HG02885 (cell line): ENCODE measurements at regions not wholly inside any gene's neighbourhood (a gene's known extent, or its start where the extent isn't known, plus 50 kb on each side); places are given as distances from the start of the nearest gene placed in this dataset.
"Not testable (repeated sequence)": the region's sequence is repeated elsewhere in the genome, so short reads cannot be mapped to it uniquely, and the experiment has no call there.

ENCODE experiments used
- ATAC-seq: cut with Tn5 transposase; IDR thresholded peaks from one replicate; pipeline ENCODE4 v1.9.1; 2021; ENCODE audit warnings: mild to moderate bottlenecking; ENCODE audit not compliant: unreplicated experiment, poor library complexity

DNA sequence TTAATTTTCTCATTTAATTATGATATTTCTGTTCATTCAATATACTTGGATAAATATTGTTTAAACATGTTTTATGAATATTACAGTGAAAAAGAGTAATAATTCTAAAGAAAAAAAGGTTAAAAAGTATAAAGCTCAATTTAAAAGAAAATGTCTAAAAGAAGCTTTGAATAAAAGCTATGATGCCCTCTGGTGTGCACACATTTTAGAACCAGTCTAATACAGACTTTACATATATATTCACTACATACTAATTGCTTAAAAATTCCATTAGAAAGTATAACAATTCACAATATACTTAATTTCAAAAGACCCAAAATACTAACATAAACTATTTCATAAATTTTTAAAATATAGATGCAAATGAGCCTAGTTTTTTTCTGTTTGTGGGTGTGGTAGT, 909.1 kb upstream of the ROBO1 start:
- ATAC-seq = no peak

DNA sequence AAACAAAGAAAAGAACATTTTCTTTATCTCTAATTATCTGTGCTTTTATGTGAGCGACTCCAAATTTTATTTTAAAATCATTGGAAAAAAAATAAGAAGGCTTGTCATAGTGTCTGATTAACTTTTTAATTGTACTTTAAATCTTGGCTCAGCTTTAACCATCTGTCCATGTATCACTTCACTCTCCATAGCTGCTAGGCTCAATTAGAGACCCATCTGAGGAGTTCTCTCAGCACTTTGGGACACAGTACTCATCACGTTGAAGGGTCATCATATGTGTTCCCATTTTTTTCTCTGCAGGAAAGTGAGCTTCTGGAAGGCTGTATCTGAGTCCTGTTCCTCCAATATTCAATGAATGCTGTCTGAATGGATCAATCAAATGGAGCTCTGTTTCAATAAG, 908.5 kb upstream of the ROBO1 start:
- ATAC-seq = no peak

DNA sequence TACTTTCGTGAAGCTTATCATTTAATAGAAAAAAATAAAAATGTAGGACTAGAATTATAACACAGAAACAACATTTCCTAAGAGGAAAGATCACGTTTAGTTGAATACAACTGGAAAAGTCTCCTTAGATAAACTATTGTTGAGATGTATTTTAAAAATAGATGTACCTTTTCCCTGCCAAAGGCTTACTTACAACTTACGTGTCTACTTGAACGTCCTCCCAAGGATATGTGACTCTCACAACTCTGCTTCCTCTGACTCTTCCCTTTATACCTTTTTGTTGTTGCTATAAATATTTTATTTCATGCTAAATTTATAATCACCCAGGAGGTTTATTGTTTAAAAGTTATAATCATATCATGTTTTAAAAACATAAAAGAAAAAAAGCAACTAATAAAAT, 908.0 kb upstream of the ROBO1 start:
- ATAC-seq = no peak

DNA sequence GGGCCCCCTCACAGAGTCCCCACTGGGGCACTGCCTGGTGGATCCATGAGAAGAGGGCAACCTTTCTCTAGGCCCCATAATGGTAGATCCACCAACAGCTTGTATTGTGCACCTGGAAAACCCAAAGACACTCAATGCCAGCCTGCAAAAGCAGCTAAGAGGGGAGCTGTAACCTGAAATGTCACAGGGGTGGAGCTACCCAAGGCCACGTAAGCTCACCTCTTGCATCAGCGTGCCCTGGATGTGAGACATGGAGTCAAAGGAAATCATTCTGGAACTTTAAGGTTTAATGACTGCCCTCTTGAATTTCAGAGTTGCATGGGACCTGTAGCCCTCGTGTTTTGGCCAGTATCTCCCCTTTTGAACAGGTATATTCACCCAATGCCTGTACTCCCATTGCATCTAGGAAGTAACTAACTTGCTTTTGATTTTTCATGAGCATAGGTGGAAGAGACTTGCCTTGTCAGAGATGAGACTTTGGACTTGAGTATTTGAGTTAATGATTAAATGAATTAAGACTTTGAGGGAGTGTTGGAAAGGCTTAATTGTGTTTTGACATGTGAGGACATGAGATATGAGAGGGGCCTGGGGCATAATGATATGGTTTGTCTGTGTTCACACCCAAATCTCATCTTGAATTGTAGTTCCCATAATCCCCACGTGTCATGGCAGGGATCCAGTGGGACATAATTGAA, 900.9 kb upstream of the ROBO1 start:
- ATAC-seq = no peak

DNA sequence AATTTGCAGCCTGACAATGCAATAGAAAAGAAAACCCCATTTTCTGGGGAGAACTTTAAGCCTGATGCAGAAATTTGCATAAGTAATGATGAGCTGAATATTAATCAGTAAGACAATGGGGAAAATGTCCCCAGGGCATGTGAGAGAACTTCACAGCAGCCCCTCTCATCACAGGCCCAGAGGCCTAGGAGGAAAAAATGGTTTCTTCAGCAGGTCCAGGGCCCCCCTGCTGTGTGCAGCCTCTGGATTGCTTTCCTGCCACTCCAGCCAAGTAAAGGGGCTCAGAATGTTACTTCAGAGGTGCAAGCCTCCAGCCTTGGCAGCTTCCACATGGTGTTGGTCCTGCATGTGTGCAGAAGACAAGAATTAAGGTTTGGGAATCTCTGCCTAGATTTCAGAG, 900.3 kb upstream of the ROBO1 start:
- no peak for ATAC-seq

DNA sequence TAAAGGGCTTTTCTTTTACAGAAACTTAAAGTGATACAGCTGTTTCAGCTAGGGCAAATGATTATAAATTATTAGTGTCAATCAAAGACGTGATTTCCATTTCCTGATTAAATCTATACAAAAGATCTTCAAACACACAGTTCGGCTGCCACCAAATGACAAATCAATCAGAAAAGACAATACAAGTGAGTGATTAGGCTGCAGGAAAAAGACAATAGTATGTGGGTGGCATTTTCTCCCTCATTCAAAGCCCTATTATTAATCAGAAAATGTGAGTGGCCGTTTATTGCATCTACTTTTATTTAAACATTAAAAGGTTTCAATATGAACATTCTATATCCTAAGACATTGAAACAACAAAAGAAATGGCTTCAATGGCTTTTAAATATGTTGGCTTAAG, 895.6 kb upstream of the ROBO1 start:
- no peak for ATAC-seq

DNA sequence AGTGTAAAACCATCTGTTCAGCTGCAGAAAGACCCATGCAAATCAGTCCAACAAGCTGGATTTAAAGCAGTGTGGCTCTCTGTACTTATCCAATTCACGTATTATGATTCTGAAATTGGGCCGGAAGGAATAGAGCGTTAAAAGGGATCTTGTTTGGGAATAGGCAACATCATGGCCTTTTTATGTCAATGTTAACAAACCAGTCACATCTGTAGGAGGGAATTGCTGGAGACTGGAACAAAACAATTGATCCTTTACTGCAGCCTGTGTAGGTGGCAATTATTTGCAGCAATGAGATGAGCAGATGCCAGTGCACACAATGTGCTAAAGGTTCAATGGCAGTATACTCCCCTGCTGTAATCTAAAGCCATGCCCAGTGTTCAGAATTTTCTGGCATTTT, 887.4 kb upstream of the ROBO1 start:
- ATAC-seq = no peak

DNA sequence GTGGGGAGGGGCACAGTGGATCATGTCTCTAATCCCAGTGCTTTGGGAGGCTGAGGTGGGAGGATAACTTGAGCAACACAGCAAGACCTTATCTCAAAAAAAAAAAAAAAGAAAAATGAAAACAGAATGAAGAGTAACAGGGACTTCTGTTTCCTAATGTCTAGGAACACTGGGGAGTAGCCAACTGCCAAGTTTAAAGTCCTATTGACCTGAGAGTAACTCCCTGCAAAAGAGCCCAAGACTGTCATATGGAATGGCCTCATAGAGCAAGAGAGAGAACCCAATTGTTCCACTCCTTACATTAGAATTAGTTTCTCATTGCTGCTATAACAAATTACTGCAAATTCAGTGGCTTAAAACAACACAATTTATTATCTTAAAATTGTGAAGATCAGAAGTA, 881.4 kb upstream of the ROBO1 start:
- ATAC-seq = no peak

DNA sequence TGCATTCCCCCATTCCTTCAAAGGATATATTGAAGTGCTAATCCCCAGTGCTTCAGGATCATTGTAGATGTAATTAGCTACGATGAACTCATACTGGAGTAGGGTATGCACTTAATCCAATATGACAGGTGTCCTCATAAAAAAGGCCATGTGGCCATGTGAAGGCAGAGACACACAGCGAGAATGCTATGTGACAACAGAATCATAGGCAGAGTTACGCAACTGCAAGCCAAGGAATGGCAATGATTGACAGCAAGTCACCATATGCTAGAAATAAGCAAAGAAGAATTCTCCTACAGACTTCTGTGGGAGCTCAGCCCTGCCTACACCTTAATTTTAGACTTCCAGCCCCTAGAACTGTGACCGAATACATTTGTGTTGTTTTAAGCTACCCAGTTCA, 875.6 kb upstream of the ROBO1 start:
- ATAC-seq = no peak

DNA sequence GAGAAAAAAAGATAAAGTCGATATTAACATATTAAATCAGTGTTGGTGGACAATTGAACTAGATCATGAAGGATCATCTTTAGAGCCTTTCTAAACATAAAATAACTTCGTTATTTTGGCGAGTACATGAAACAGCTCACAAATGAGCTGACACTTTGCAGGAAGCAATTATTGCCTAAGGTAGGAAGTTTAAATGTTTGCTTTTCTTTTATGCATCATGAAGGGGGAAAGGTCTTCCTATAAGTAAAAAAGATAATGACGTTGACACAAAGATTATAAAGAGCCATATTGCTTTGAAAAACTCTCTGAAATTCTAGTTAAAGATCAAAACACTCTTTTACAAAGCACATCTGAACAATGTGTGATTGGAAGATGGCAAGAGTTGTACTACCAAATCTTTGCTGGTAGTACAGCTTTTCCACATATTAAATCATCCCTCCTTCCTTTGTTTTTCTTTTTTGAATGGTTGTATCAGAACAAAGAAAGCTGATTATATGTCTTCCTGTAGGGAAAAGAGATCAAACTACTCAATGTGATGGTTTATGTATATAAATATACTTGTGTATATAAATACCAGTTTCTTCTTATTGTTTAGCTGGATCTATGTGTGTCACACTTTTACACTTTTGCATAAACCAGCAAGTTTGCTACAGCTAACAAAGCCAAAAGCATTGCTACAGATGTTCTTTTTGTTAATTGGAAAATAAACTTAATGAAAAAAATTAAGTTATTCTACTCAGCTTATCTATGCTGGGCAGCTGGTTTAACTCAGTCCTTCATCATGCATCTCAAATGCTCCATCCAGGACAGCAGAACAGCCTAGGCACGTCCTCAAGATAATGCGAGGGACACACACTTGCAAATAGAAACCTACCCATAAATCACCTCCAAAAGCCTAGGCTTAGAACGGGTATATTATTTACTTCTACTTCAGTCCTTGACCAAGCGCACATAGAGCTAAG, 850.8 kb upstream of the ROBO1 start:
- ATAC-seq = no peak

DNA sequence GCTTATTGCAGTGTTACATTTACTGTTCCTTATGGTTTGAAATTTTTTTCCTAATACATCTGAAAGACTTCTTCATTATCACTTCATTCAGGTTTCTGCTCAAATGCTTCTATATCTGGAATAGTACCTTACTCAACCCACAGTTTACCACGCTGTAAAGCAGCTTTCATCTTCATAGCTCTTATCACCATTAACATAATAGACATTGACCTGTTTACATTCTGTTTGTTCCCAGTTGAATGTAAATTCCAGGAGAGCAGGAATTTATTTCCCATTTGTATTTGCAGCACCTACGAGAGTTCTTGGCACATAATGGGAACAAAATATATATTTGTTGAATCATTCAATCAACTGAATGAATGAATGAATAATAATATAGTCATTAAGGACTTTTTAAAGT, 844.6 kb upstream of the ROBO1 start:
- ATAC-seq = no peak

DNA sequence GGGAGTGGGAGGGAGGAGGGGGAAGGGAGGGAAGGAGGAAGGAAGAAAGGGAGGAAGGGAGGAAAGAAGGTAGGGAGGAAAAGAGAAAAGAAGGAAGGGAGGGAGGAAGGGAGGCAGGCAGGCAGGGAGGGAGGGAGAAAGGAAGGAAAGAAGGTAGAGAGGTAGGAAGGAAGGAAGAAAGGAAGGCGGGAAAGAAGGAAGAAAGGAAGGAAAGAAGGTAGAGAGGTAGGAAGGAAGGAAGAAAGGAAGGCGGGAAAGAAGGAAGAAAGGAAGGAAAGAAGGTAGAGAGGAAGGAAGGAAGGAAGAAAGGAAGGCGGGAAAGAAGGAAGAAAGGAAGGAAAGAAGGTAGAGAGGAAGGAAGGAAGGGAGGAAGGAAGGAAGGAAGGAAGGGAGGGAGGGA, 840.3 kb upstream of the ROBO1 start:
- ATAC-seq = not testable (repeated sequence)

DNA sequence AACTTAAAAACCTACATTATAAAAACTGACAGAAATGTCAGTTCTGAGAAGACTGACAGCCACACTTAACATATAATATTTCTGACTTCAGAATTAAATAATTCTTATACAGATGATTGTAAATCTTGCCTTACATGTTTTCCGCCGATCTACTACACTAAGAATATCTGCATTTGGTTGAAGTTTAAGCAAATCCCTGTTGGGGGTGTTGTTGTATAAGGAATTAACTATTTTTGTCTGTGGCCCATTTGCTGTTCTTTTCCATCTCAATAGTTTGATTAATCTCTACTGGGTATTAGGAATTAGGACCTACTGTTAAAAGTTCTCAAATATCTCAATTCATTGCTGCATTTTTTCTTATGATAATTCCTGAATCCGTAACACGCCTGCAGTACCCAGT, 838.3 kb upstream of the ROBO1 start:
- ATAC-seq = no peak

DNA sequence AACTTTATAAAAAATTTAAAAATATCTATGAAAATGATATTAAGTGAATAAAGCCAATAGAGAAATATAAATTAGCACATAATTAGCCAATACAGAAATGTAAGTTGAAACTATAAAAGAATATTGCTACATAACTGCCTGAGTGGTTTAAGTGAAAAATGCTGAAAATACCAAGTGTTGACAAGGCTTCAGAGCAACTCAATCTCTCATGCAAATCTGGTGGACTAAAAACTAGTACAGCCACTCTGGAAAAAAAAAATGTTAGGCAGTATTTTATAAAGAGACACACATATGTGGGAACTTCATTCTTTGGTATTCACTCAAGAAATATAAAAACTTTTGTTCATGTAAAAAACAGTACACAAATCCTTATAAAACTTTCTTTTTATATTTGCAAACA, 833.7 kb upstream of the ROBO1 start:
- no peak for ATAC-seq

DNA sequence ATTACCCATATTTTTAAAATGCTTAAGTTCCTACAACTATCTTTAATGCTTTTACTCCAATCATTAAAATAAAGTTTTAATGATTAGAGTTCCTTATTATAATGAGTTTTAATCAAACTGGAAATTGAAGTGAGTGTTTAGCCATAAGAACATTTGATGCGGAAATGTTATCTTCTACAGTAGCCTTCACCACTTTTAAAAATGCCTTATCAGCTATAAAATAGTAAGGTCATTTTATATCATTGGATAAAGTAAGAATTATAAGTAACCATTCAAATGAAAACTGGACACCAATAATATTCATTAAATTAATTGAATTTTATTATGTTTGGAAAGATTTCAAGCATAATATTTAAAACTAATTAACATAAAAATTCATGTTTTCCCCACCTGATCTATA, 825.0 kb upstream of the ROBO1 start:
- no peak for ATAC-seq

DNA sequence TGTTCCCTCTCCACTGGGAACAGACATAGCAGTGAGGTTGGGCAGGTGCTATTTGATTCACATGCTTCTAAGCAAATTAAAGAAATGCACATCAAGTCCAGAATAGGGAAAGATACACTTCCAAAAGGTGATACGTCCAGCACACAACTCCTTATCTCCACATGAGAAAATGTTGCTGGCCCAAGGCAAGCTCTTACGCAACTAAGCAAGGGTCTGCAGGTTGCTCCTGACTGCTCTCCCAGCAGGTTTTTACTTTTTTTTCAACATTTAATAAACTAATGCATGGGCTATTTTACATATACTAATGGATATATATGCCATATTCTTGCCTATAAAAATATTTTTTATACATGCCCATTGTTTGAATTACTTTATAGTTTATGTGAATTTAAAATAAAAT, 818.5 kb upstream of the ROBO1 start:
- ATAC-seq = no peak

DNA sequence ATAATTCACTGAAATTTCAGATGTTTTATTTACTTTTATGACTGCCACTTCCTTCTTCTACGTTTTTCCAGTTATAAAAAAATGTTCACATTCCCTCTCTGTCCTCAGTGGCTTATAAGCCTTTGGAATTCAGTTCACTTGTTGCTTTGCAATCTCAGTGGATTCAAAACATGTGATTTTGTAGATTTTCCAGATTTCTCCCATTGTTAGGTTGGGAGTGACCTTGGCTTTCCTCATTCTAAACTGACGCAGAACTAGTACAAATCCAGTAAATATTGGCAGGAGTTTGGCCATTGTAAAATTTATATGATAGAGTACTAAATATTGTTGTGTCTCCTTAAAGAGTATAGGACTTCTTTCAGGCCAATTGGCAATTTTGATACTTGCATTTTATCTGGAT, 812.3 kb upstream of the ROBO1 start:
- no peak for ATAC-seq

DNA sequence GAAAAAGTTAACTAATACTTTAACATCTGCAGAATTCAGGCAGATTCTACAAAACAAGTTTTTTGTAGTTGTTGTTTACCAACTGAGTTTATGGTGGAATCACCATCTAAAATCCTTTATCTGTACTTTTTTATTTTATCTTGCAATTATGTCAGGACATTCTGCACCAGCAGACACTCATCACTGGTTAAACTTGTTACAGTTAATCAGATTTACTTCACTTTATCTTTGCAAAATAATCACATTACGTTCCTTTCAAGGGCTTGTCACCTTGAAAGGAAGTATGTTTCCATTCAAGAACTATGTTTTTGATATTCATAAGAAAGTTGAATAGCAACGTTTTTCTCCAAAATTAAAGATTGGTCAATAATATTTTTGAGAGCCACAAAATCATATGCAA, 796.6 kb upstream of the ROBO1 start:
- no peak for ATAC-seq

DNA sequence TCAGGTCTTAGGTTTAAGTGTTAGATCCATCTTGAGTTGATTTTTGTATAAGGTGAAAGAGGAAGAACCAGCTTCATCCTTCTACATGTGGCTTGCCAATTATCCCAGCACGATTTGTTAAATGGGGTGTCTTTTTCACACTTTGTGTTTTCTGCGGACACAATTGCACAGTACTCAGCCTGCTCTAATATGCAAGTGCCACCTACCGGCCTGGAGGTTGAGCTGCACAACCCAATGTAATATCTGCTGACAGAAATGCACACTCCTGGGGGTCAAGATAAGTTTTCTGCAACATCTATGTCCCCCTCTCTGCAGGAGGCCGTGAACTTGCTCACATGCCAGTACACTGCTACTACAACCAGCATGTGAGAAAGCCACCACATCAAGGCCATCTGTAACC, 791.9 kb upstream of the ROBO1 start:
- ATAC-seq = no peak

DNA sequence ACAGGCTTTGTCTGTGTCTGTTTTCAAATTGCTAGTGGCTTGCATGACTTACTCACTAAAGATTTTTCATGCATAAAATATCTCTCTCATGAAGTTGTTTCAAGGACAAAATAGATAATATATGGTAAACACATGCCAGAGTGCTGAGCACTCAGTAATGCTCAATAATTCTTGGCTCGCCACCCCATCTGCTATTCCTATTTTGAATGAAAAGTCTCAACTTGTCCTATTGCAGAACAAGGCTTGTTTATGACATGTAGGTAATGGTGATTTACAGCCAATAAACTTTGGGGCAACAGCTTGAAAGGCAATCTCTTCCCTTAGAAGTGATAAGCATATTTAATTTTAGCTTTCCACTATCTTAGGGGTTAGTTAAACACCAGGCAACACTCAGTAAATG, 789.0 kb upstream of the ROBO1 start:
- no peak for ATAC-seq

DNA sequence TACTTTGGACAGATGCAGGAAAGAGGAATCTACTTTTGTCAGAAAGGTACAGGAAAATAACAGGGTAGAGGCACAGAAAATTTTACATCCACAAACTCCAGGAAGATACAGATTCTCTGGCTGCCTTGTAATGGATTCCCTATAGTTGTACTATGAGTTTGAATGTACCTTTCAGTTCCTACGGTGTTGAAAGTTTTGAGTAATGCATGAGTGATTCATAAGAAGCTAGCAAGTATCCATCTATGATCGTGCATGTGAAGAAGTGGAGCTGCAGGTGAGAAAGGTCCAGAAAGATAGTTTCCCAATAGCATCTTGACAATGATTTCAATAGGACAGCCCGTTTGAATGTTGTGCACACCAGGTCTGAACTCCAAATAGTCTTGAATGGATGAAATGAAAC, 786.5 kb upstream of the ROBO1 start:
- ATAC-seq = no peak

DNA sequence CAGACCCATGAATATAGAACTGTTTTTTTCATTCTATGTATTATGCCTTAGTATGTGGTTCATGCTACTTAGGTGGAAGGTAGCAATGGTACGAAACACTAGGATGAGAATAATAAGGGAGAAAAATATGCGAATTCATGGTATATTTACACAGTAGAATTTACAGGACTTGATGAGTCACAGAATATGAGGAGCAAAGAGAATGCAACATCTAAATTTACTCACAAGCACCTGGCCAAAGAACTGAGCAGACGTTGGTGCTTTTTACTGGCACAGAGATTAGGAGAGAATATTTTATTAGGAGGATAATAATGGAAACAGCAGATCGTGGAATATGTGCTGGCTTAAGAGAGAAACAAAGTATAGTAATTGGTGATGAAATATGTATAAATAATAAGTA, 785.4 kb upstream of the ROBO1 start:
- no peak for ATAC-seq
